Thyroid gland (tissue), 4 donors: ENCODE measurements at regions not wholly inside any gene's neighbourhood (a gene's known extent, or its start where the extent isn't known, plus 50 kb on each side); places are given as distances from the start of the nearest gene placed in this dataset.

Experiments
- CTCF ChIP-seq, 6 experiments: fragments of 200-600 bp in 3 of 6; fragments of 450-650 bp in 3 of 6; sonication (generic) in 3 of 6; IDR thresholded peaks; one replicate each; pipeline ENCODE4 v1.5.1; 2016 to 2019; ENCODE audit warnings: antibody characterized with exemption in 6 of 6, mild to moderate bottlenecking in 2 of 6, inconsistent platforms in 1 of 6, moderate library complexity in 1 of 6
- POLR2A ChIP-seq, 2 donors: fragments of 450-650 bp; IDR thresholded peaks; one replicate each; pipeline ENCODE4 v1.6.1; 2017; ENCODE audit warnings: antibody characterized with exemption in 2 of 2, mild to moderate bottlenecking in 2 of 2, moderate library complexity in 1 of 2

- TF ChIP-seq CTCF (IDR thresholded peaks at IDR 0.05) (no peak), POLR2A (IDR thresholded peaks at IDR 0.05) (no peak)
Observed at GRCh38 chr5:12934722-12935121, 1009.8 kb downstream of the DNAH5 start.
